HEK293 (cell line): ENCODE measurements at regions not wholly inside any gene's neighbourhood (a gene's known extent, or its start where the extent isn't known, plus 50 kb on each side); places are given as distances from the start of the nearest gene placed in this dataset.

Source experiments
- KLF9 ChIP-seq: fragments of 450-650 bp; formaldehyde crosslinking; IDR thresholded peaks from 2 replicates; pipeline ENCODE4 v1.5.1; 2016; ENCODE audit warnings: missing biosample characterization, missing genetic modification characterization, low read depth
- PRDM2 ChIP-seq: fragments of 450-650 bp; formaldehyde crosslinking; IDR thresholded peaks from 2 replicates; pipeline ENCODE4 v1.5.1; 2016; ENCODE audit warnings: missing biosample characterization, missing genetic modification characterization, borderline replicate concordance
- ZNF138 ChIP-seq: fragments of 450-650 bp; formaldehyde crosslinking; IDR thresholded peaks from 2 replicates; pipeline ENCODE4 v1.5.1; 2016; ENCODE audit warnings: missing biosample characterization, missing genetic modification characterization, borderline replicate concordance
- ZNF155 ChIP-seq: fragments of 450-650 bp; formaldehyde crosslinking; IDR thresholded peaks from 2 replicates; pipeline ENCODE4 v1.5.1; 2016; ENCODE audit warnings: missing biosample characterization, missing genetic modification characterization
- TF ChIP-seq, protein P1 (sequence below): fragments of 450-650 bp; formaldehyde crosslinking; IDR thresholded peaks from 2 replicates; pipeline ENCODE4 v1.5.0; 2017; ENCODE audit warnings: missing biosample characterization, missing genetic modification characterization, borderline replicate concordance
- TF ChIP-seq, protein P2 (sequence below): fragments of 450-650 bp; formaldehyde crosslinking; IDR thresholded peaks from 2 replicates; pipeline ENCODE4 v1.5.1; 2016; ENCODE audit warnings: missing biosample characterization, missing genetic modification characterization, borderline replicate concordance
- TF ChIP-seq, protein P3 (sequence below): fragments of 450-650 bp; formaldehyde crosslinking; IDR thresholded peaks from 2 replicates; pipeline ENCODE4 v1.5.1; 2017; ENCODE audit warnings: missing biosample characterization, missing genetic modification characterization
- TF ChIP-seq, protein P4 (sequence below): fragments of 450-650 bp; formaldehyde crosslinking; IDR thresholded peaks from 2 replicates; pipeline ENCODE4 v1.5.1; 2016; ENCODE audit warnings: missing biosample characterization, missing genetic modification characterization

DNA sequence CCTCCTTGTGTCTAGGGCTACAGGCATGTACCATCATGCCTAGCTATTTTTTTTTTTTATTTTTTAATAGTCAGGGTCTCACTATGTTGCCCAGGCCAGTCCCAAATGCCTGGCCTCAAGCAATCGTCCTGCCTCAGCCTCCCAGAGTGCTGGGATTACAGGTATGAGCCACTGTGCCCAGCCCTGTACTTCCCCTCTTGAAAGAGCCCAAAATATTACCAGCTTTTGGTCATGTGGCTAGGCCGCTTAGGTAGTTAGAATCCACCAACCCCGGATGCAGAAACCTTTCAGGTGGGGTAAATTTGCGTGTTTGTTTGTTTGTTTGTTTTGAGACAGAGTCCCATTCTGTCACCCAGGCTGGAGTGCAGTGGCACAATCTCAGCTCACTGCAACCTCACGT, 132.8 kb upstream of the C2CD4B start:
- TF ChIP-seq, protein P1, sequence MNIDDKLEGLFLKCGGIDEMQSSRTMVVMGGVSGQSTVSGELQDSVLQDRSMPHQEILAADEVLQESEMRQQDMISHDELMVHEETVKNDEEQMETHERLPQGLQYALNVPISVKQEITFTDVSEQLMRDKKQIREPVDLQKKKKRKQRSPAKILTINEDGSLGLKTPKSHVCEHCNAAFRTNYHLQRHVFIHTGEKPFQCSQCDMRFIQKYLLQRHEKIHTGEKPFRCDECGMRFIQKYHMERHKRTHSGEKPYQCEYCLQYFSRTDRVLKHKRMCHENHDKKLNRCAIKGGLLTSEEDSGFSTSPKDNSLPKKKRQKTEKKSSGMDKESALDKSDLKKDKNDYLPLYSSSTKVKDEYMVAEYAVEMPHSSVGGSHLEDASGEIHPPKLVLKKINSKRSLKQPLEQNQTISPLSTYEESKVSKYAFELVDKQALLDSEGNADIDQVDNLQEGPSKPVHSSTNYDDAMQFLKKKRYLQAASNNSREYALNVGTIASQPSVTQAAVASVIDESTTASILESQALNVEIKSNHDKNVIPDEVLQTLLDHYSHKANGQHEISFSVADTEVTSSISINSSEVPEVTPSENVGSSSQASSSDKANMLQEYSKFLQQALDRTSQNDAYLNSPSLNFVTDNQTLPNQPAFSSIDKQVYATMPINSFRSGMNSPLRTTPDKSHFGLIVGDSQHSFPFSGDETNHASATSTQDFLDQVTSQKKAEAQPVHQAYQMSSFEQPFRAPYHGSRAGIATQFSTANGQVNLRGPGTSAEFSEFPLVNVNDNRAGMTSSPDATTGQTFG (tag by site-specific recombination): no peak
- TF ChIP-seq PRDM2: no peak
- no peak for TF ChIP-seq ZNF138 (tag by site-specific recombination)
- TF ChIP-seq, protein P2, sequence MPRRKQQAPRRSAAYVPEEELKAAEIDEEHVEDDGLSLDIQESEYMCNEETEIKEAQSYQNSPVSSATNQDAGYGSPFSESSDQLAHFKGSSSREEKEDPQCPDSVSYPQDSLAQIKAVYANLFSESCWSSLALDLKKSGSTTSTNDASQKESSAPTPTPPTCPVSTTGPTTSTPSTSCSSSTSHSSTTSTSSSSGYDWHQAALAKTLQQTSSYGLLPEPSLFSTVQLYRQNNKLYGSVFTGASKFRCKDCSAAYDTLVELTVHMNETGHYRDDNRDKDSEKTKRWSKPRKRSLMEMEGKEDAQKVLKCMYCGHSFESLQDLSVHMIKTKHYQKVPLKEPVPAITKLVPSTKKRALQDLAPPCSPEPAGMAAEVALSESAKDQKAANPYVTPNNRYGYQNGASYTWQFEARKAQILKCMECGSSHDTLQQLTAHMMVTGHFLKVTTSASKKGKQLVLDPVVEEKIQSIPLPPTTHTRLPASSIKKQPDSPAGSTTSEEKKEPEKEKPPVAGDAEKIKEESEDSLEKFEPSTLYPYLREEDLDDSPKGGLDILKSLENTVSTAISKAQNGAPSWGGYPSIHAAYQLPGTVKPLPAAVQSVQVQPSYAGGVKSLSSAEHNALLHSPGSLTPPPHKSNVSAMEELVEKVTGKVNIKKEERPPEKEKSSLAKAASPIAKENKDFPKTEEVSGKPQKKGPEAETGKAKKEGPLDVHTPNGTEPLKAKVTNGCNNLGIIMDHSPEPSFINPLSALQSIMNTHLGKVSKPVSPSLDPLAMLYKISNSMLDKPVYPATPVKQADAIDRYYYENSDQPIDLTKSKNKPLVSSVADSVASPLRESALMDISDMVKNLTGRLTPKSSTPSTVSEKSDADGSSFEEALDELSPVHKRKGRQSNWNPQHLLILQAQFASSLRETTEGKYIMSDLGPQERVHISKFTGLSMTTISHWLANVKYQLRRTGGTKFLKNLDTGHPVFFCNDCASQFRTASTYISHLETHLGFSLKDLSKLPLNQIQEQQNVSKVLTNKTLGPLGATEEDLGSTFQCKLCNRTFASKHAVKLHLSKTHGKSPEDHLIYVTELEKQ: no peak
- TF ChIP-seq, protein P3, sequence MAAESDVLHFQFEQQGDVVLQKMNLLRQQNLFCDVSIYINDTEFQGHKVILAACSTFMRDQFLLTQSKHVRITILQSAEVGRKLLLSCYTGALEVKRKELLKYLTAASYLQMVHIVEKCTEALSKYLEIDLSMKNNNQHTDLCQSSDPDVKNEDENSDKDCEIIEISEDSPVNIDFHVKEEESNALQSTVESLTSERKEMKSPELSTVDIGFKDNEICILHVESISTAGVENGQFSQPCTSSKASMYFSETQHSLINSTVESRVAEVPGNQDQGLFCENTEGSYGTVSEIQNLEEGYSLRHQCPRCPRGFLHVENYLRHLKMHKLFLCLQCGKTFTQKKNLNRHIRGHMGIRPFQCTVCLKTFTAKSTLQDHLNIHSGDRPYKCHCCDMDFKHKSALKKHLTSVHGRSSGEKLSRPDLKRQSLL (tag by site-specific recombination): no peak
- TF ChIP-seq, protein P4, sequence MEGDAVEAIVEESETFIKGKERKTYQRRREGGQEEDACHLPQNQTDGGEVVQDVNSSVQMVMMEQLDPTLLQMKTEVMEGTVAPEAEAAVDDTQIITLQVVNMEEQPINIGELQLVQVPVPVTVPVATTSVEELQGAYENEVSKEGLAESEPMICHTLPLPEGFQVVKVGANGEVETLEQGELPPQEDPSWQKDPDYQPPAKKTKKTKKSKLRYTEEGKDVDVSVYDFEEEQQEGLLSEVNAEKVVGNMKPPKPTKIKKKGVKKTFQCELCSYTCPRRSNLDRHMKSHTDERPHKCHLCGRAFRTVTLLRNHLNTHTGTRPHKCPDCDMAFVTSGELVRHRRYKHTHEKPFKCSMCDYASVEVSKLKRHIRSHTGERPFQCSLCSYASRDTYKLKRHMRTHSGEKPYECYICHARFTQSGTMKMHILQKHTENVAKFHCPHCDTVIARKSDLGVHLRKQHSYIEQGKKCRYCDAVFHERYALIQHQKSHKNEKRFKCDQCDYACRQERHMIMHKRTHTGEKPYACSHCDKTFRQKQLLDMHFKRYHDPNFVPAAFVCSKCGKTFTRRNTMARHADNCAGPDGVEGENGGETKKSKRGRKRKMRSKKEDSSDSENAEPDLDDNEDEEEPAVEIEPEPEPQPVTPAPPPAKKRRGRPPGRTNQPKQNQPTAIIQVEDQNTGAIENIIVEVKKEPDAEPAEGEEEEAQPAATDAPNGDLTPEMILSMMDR (tag by site-specific recombination): no peak
- no peak for TF ChIP-seq ZNF155 (tag by site-specific recombination)
- TF ChIP-seq KLF9 (tag by site-specific recombination): no peak
